Breast epithelium (tissue), 4 donors: ENCODE measurements at regions not wholly inside any gene's neighbourhood (a gene's known extent, or its start where the extent isn't known, plus 50 kb on each side); places are given as distances from the start of the nearest gene placed in this dataset.
"Not testable (repeated sequence)": the region's sequence is repeated elsewhere in the genome, so short reads cannot be mapped to it uniquely, and the experiment has no call there.

ENCODE experiments used
- DNase-seq, 2 donors: peaks; one replicate each; pipeline ENCODE4 v3.0.0-alpha.2; 2019; ENCODE audit warnings: low spot score in 2 of 2
- H3K27ac ChIP-seq, 2 donors: fragments of 200-600 bp; sonication (generic) in 1 of 2; one replicate each; pipeline ENCODE4 v1.5.1; 2016 to 2019; ENCODE audit warnings: mild to moderate bottlenecking in 1 of 2
- H3K27me3 ChIP-seq, 2 donors: fragments of 200-600 bp; sonication (generic) in 1 of 2; one replicate each; pipeline versions ENCODE4 v1.5.1 to v1.6.0; 2017 to 2019; ENCODE audit warnings: control low read depth in 1 of 2, mild to moderate bottlenecking in 1 of 2
- H3K36me3 ChIP-seq: fragments of 200-600 bp; one replicate; pipeline ENCODE4 v1.5.1; 2019
- H3K4me1 ChIP-seq, 2 donors: fragments of 200-600 bp; sonication (generic); one replicate each; pipeline ENCODE4 v1.5.1; 2016 to 2019; ENCODE audit warnings: control low read depth in 1 of 2
- H3K4me3 ChIP-seq, 3 donors: fragments of 200-600 bp; sonication (generic); 1 replicate in 2 of 3; 2 replicates in 1 of 3; pipeline ENCODE4 v1.5.1; 2016 to 2019; ENCODE audit warnings: mild to moderate bottlenecking in 3 of 3, moderate library complexity in 2 of 3
- H3K9me3 ChIP-seq, 2 donors: fragments of 200-600 bp; sonication (generic) in 1 of 2; one replicate each; pipeline ENCODE4 v1.5.1; 2016 to 2019; ENCODE audit warnings: control low read depth in 1 of 2
- CTCF ChIP-seq, 3 donors: fragments of 450-650 bp; IDR thresholded peaks; one replicate each; pipeline ENCODE4 v1.5.1; 2016 to 2017; ENCODE audit warnings: antibody characterized with exemption in 3 of 3, mild to moderate bottlenecking in 3 of 3, moderate library complexity in 3 of 3
- POLR2A ChIP-seq: fragments of 450-650 bp; IDR thresholded peaks from one replicate; pipeline ENCODE4 v1.6.1; 2016; ENCODE audit warnings: antibody characterized with exemption, mild to moderate bottlenecking, moderate library complexity
- POLR2AphosphoS5 ChIP-seq, 3 donors: sonication (generic); formaldehyde crosslinking; IDR thresholded peaks; one replicate each; pipeline ENCODE4 v1.6.1; 2017; ENCODE audit warnings: antibody characterized with exemption in 3 of 3
- intact Hi-C: fragments of 100-400 bp; cut with DNase I; formaldehyde crosslinking; loops from one replicate; pipeline ENCODE4 v1.15.1; 2023; ENCODE audit warnings: low total_unique reads

DNA sequence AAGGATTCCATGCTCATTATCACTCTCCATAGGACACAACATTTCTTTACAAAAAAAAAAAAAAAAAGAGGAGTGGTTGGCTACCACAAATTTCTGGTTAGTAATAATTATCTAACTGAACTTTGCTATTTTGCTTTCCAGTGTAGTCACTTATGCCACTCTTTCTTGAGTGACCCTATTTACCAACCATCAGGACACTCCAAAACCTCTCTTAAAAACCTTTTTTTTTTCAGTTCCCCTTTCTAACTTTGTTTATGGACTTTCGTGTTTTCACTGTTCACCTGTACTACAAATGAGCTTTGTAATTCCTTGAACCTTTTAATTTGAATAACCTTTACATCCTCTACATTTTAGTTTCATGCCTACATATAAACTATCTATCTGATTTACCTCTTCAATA, 686.5 kb upstream of the PCDH9 start:
- Histone ChIP-seq H3K9me3 (peaks cover 0 to 18% of the 10 kb centered on the region in 2 donors), H3K27me3 (no peaks in the 10 kb centered on the region), H3K4me3 (no peak overlapping the region), H3K27ac (no peak overlapping the region), H3K36me3 (no peaks in the 10 kb centered on the region), H3K4me1 (no peaks in the 10 kb centered on the region)
- intact Hi-C loops: no loop called here
- no peak for TF ChIP-seq POLR2AphosphoS5 (IDR thresholded peaks at IDR 0.05)
- no peak for TF ChIP-seq CTCF (IDR thresholded peaks at IDR 0.05)
- TF ChIP-seq POLR2A: no peak
- DNase-seq: no peak

- DNase-seq: no peak
- TF ChIP-seq CTCF (IDR thresholded peaks at IDR 0.05): no peak
- no peak for TF ChIP-seq POLR2A
- TF ChIP-seq POLR2AphosphoS5 (IDR thresholded peaks at IDR 0.05): no peak
- intact Hi-C loops: no loop called here
Observed at GRCh38 chr13:67914535-67914934, 684.4 kb upstream of the PCDH9 start.

DNA sequence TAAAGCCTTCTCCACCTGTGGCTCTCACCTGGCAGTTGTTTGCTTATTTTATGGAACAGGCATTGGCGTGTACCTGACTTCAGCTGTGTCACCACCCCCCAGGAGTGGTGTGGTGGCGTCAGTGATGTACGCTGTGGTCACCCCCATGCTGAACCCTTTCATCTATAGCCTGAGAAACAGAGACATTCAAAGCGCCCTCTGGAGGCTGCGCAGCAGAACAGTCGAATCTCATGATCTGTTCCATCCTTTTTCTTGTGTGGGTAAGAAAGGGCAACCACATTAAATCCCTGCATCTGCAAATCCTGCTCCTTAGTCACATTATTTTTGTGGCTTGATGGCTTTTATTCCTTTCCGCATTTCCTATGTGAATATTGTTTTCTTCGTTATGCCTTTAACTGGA, 672.8 kb upstream of the PCDH9 start:
- H3K36me3 ChIP-seq, H3K27ac ChIP-seq, intact Hi-C loops, DNase-seq, H3K4me1 ChIP-seq, H3K27me3 ChIP-seq, H3K4me3 ChIP-seq: not testable (repeated sequence)
- peaks cover 0 to 17% of the 10 kb centered on the region in 2 donors for H3K9me3 ChIP-seq

More at GRCh38 chr13:67914535-67914934, 684.4 kb upstream of the PCDH9 start:
- no peak overlapping the region for H3K27ac ChIP-seq
- H3K4me1 ChIP-seq: no peaks in the 10 kb centered on the region
- H3K36me3 ChIP-seq: no peaks in the 10 kb centered on the region
- H3K27me3 ChIP-seq: no peaks in the 10 kb centered on the region
- H3K9me3 ChIP-seq: peaks cover 0 to 18% of the 10 kb centered on the region in 2 donors
- no peak overlapping the region for H3K4me3 ChIP-seq

DNA sequence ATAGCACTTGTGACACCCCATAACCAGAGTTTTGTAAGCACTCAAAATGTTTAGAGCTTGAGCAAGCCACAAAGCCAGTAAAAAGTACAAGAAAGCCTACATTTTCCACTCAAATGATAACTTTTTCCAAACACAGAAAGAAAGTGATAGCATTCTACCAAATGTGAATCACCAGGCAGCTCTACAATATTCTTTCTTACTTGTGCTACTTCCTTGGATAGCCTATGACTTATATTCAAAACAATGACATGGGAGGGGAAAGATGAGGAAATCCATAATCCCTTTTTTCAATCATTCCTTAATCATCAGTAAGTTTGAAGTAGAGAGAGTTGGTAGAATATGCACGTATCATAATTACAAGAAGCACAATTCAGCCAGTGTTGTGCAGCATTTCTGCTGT, 650.8 kb upstream of the PCDH9 start:
- no peak for TF ChIP-seq POLR2A
- no peak for TF ChIP-seq POLR2AphosphoS5 (IDR thresholded peaks at IDR 0.05)
- TF ChIP-seq CTCF (IDR thresholded peaks at IDR 0.05): no peak
- H3K4me1 ChIP-seq: no peaks in the 10 kb centered on the region
- H3K27me3 ChIP-seq: no peaks in the 10 kb centered on the region
- no peak overlapping the region for H3K4me3 ChIP-seq
- DNase-seq: no peak
- peaks cover 0 to 6% of the 10 kb centered on the region in 2 donors for H3K9me3 ChIP-seq
- intact Hi-C loops: no loop called here
- no peak overlapping the region for H3K27ac ChIP-seq
- no peaks in the 10 kb centered on the region for H3K36me3 ChIP-seq

DNA sequence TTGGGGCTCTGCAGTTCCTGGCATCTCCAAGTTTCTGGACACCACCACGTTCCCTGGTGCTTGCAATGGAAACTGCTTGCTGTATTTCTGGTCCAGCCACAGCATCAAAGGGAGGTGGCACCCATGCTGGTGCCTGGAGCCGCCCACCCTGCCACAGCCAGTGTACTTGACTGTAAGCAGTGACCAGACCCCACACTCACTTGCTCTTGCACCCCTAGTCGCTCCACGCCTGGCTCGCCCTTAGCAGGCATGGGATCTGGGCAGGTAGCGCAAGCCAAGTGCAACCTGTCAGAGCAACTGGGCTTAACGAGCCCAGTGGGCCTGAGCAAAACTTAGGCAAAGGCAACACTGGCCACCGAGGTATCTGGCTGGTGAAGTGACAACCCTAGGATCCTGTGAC, 648.2 kb upstream of the PCDH9 start:
- Histone ChIP-seq H3K27ac (no peak overlapping the region), H3K36me3 (no peaks in the 10 kb centered on the region), H3K9me3 (peaks cover 0 to 6% of the 10 kb centered on the region in 2 donors), H3K27me3 (no peaks in the 10 kb centered on the region), H3K4me3 (no peak overlapping the region), H3K4me1 (no peaks in the 10 kb centered on the region)
- intact Hi-C loops: no loop called here
- TF ChIP-seq CTCF (IDR thresholded peaks at IDR 0.05) (no peak), POLR2AphosphoS5 (IDR thresholded peaks at IDR 0.05) (no peak), POLR2A (no peak)
- no peak for DNase-seq

DNA sequence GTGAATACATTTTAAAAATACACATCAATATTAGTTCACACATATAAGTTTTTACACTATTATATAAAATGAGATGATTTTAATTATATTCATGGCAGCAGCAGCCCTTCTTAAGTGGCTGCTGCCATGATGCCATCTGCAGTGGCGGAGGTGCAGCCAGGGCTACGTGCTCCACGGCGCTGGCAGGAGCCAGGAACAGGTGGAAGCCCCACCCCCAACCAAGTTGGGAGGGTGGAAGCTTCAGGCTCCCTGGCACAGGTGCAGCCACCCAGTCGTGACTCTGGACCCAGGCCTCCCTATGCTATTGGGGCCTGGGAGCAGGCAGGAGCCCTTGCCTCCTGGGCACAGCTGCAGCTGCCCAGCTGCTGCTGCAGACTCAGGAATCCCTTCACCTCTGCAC, 646.9 kb upstream of the PCDH9 start:
- Histone ChIP-seq H3K4me3 (no peak overlapping the region), H3K4me1 (no peaks in the 10 kb centered on the region), H3K27me3 (no peaks in the 10 kb centered on the region), H3K9me3 (peaks cover 0 to 6% of the 10 kb centered on the region in 2 donors), H3K27ac (no peak overlapping the region), H3K36me3 (no peaks in the 10 kb centered on the region)
- intact Hi-C loops: no loop called here
- no peak for TF ChIP-seq POLR2AphosphoS5 (IDR thresholded peaks at IDR 0.05)
- TF ChIP-seq CTCF (IDR thresholded peaks at IDR 0.05): no peak
- no peak for TF ChIP-seq POLR2A
- DNase-seq: no peak
